HepG2 (cell line): ENCODE measurements at regions not wholly inside any gene's neighbourhood (a gene's known extent, or its start where the extent isn't known, plus 50 kb on each side); places are given as distances from the start of the nearest gene placed in this dataset.

Source experiments
- ATAC-seq: fragments of 200-7000 bp; cut with Tn5 transposase; 3 replicates; pipeline ENCODE4 v1.9.1; 2020; ENCODE audit warnings: mild to moderate bottlenecking, moderate library complexity
- BruUV-seq: library from RNA; stranded (reverse); fragments of 400-500 nt; replicated peaks from 2 replicates; lab custom pipeline; 2021; lab: Mats Ljungman, UMichigan
- CTCF ChIA-PET: fragments of 300-600 bp; formaldehyde crosslinking; extraction: SDS; loops from one replicate; lab custom pipeline; 2021; ENCODE audit warnings: low total read pairs, inconsistent platforms, low intra/inter-chr PET ratio; lab: Yijun Ruan, JAX
- POLR2A ChIA-PET: fragments of 350-600 bp; sonication (Branson Sonifier 250); formaldehyde crosslinking; loops from one replicate; lab custom pipeline; 2020; ENCODE audit warnings: antibody characterized with exemption, inconsistent platforms; lab: Yijun Ruan, JAX
- DNase-seq: peaks from one replicate; pipeline ENCODE4 v3.0.0-alpha.2; 2015; ENCODE audit warnings: low spot score
- FAIRE-seq: peaks from 3 replicates; lab custom pipeline; 2011; peaks lifted over from hg19 to GRCh38; lab: Jason Lieb, UNC
- H2AFZ ChIP-seq: one replicate; pipeline ENCODE4 v1.6.1; 2011; ENCODE audit warnings: low read length, inconsistent platforms
- H3K27ac ChIP-seq: fragments of 300-600 bp; 3 replicates; pipeline ENCODE4 v1.8.0; 2011; ENCODE audit warnings: mixed run types, mild to moderate bottlenecking, mixed read lengths, low read length, inconsistent platforms; ENCODE audit not compliant: insufficient read depth; ENCODE audit errors: extremely low read length
- H3K27me3 ChIP-seq, 2 experiments: fragments of 200-600 bp in 1 of 2; 2 replicates in 1 of 2; 3 replicates in 1 of 2; pipeline versions ENCODE4 v1.6.0 to v1.8.0; 2011; ENCODE audit warnings: low read length in 2 of 2, mild to moderate bottlenecking in 2 of 2, moderate library complexity in 2 of 2, inconsistent platforms in 1 of 2; ENCODE audit not compliant: insufficient read depth in 2 of 2, control insufficient read depth in 1 of 2
- H3K36me3 ChIP-seq, 2 experiments: fragments of 200-600 bp in 1 of 2; replicated peaks in 1 of 2; 2 replicates in 1 of 2; 3 replicates in 1 of 2; pipeline versions ENCODE4 v1.5.1 to v1.8.0; 2011; ENCODE audit warnings: low read length in 2 of 2, inconsistent platforms in 1 of 2; ENCODE audit not compliant: insufficient read depth in 2 of 2, control insufficient read depth in 1 of 2
- H3K4me1 ChIP-seq: 2 replicates; pipeline ENCODE4 v1.5.1; 2012; ENCODE audit warnings: low read length, inconsistent platforms; ENCODE audit not compliant: insufficient read depth
- H3K4me2 ChIP-seq: 2 replicates; pipeline ENCODE4 v1.6.0; 2011; ENCODE audit warnings: low read depth, low read length, inconsistent platforms
- H3K4me3 ChIP-seq, 3 experiments: fragments of 200-600 bp in 1 of 3; sonication (generic), shearing (Covaris generic) in 1 of 3; replicated peaks in 1 of 3; 2 replicates each; pipeline ENCODE4 v1.5.1; 2011 to 2016; ENCODE audit warnings: low read length in 3 of 3, inconsistent platforms in 2 of 3, low read depth in 2 of 3, mild to moderate bottlenecking in 2 of 3, control low read depth in 1 of 3, mixed read lengths in 1 of 3; ENCODE audit not compliant: insufficient read depth in 1 of 3
- H3K79me2 ChIP-seq: one replicate; pipeline ENCODE4 v1.6.1; 2011; ENCODE audit warnings: low read length, inconsistent platforms; ENCODE audit not compliant: insufficient read depth
- H3K9ac ChIP-seq: 2 replicates; pipeline ENCODE4 v1.6.0; 2011; ENCODE audit warnings: mild to moderate bottlenecking, low read depth, low read length, inconsistent platforms; ENCODE audit not compliant: insufficient read depth
- H3K9me3 ChIP-seq: 2 replicates; pipeline ENCODE4 v1.5.1; 2012; ENCODE audit warnings: mild to moderate bottlenecking, low read length
- H4K20me1 ChIP-seq: 2 replicates; pipeline ENCODE4 v1.6.0; 2011; ENCODE audit warnings: inconsistent platforms, mild to moderate bottlenecking, low read length, moderate library complexity; ENCODE audit not compliant: insufficient read depth
- GABPB1 ChIP-seq: IDR thresholded peaks from 2 replicates; pipeline ENCODE4 v1.6.1; 2016; ENCODE audit warnings: mild to moderate bottlenecking, missing genetic modification reagents, moderate library complexity, missing compliant biosample characterization
- MAFF ChIP-seq: IDR thresholded peaks from 2 replicates; pipeline ENCODE4 v1.6.1; 2011; ENCODE audit warnings: low read depth, low read length, improper control_type of control experiment
- NAIF1 ChIP-seq: sonication (generic); formaldehyde crosslinking; IDR thresholded peaks from 2 replicates; pipeline ENCODE4 v1.5.0; 2020; ENCODE audit warnings: mild to moderate bottlenecking, missing genetic modification reagents, borderline replicate concordance
- NFATC3 ChIP-seq: sonication (generic); formaldehyde crosslinking; IDR thresholded peaks from 2 replicates; pipeline ENCODE4 v1.5.1; 2020; ENCODE audit warnings: mild to moderate bottlenecking, missing genetic modification reagents
- SKI ChIP-seq: fragments of 450-650 bp; IDR thresholded peaks from one replicate; pipeline ENCODE4 v1.6.1; 2018; ENCODE audit warnings: mild to moderate bottlenecking; ENCODE audit not compliant: partially characterized antibody
- TCF7L2 ChIP-seq: IDR thresholded peaks from 2 replicates; pipeline ENCODE4 v1.6.1; 2011; ENCODE audit warnings: mild to moderate bottlenecking, low read depth, low read length, moderate library complexity
- ZNF101 ChIP-seq: sonication (generic); formaldehyde crosslinking; IDR thresholded peaks from 2 replicates; pipeline ENCODE4 v1.4.0; 2020; ENCODE audit warnings: mild to moderate bottlenecking, low read depth, missing genetic modification reagents, borderline replicate concordance
- ZNF496 ChIP-seq: sonication (generic); formaldehyde crosslinking; IDR thresholded peaks from 2 replicates; pipeline ENCODE4 v1.8.1; 2023; ENCODE audit warnings: mild to moderate bottlenecking, moderate library complexity, missing genetic modification reagents; ENCODE audit not compliant: insufficient replicate concordance
- ZNF850 ChIP-seq: sonication (generic); formaldehyde crosslinking; conservative IDR thresholded peaks from 2 replicates; pipeline ENCODE4 v1.9.0; 2021; ENCODE audit warnings: mild to moderate bottlenecking, missing genetic modification reagents
- WGBS: methylation state at CpG from one replicate; pipeline ENCODE4 v1.1.6; 2017; ENCODE audit warnings: low lambda C conversion rate; 5-methylcytosine and 5-hydroxymethylcytosine counted together
- in situ Hi-C: cut with HindIII; loops from 2 replicates; pipeline ENCODE4 v1.10.0; 2017; ENCODE audit warnings: low pct_unique_long_range_greater_than_20kb; ENCODE audit not compliant: extremely low pct_ligation_motif_present
- intact Hi-C: fragments of 100-400 bp; cut with micrococcal nuclease; formaldehyde crosslinking; loops from one replicate; pipeline ENCODE4 v1.10.0; 2022; ENCODE audit not compliant: unreplicated experiment
- TF ChIP-seq, protein P1 (sequence below): sonication (generic); formaldehyde crosslinking; IDR thresholded peaks from 2 replicates; pipeline ENCODE4 v1.5.0; 2020; ENCODE audit warnings: missing genetic modification reagents

DNA sequence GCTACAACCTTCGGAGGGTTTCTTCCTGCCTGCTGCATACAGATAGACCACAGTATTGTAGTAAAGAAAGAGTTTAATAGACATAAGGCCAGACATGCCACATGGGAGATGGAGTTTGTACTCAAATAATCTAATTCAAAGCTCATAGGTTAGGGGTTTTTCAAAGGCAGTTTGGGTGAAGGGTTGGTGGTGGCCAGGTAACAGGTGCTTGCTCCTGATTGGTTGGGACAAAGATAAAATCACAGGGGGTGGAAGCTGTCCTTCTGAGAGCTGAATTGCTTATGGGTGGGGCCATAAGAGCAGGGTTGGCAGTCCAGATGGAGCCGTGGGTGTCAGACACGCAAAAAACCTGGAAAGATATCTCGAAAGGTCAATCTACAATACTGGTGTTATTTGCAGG, 92.3 kb upstream of the ETV3 start:
- H3K4me2 ChIP-seq = no peak overlapping the region
- H3K4me1 ChIP-seq = peaks cover 40% of the 10 kb centered on the region
- H3K79me2 ChIP-seq = no peaks in the 10 kb centered on the region
- H3K27ac ChIP-seq = no peak overlapping the region
- no peak for FAIRE-seq
- H3K9ac ChIP-seq = no peak overlapping the region
- no peaks in the 10 kb centered on the region for H3K36me3 ChIP-seq
- H3K27me3 ChIP-seq = no peaks in the 10 kb centered on the region; a peak in 1 of 5 replicates
- CTCF ChIA-PET = no interaction called here
- POLR2A ChIA-PET = no interaction called here
- TF ChIP-seq, protein P1, sequence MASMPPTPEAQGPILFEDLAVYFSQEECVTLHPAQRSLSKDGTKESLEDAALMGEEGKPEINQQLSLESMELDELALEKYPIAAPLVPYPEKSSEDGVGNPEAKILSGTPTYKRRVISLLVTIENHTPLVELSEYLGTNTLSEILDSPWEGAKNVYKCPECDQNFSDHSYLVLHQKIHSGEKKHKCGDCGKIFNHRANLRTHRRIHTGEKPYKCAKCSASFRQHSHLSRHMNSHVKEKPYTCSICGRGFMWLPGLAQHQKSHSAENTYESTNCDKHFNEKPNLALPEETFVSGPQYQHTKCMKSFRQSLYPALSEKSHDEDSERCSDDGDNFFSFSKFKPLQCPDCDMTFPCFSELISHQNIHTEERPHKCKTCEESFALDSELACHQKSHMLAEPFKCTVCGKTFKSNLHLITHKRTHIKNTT (CRISPR knock-in tag) = no peak
- no peak for TF ChIP-seq TCF7L2
- TF ChIP-seq ZNF850 (CRISPR knock-in tag) = no peak
- TF ChIP-seq GABPB1 (CRISPR knock-in tag) = no peak
- TF ChIP-seq SKI = no peak
- TF ChIP-seq NAIF1 (CRISPR knock-in tag) = no peak
- TF ChIP-seq NFATC3 (CRISPR knock-in tag) = no peak
- TF ChIP-seq MAFF = no peak
- TF ChIP-seq ZNF496 (CRISPR knock-in tag) = no peak
- TF ChIP-seq ZNF101 (CRISPR knock-in tag) = no peak
- H4K20me1 ChIP-seq = no peaks in the 10 kb centered on the region
- H3K4me3 ChIP-seq = no peak overlapping the region
- BruUV-seq = no TSS peak
- H3K9me3 ChIP-seq = peaks cover 2% of the 10 kb centered on the region
- intact Hi-C loops = no loop called here
- no peak for DNase-seq
- WGBS = 62% methylated on average over 4 of the region's 4 CpGs
- in situ Hi-C loops = no loop called here
- no peak overlapping the region for H2AFZ ChIP-seq
- no peak for ATAC-seq
